Mesenchymal stem cell (in vitro differentiated cells and primary cell): ENCODE measurements at regions not wholly inside any gene's neighbourhood (a gene's known extent, or its start where the extent isn't known, plus 50 kb on each side); places are given as distances from the start of the nearest gene placed in this dataset.

Source experiments
- DNase-seq: peaks from one replicate; pipeline ENCODE4 v3.0.0-alpha.2; 2013
- H2AFZ ChIP-seq: one replicate; pipeline ENCODE4 v1.6.1; 2013; ENCODE audit warnings: low read depth, mild to moderate bottlenecking, control low read depth, inconsistent platforms, low read length, moderate library complexity
- H2AK5ac ChIP-seq: 2 replicates; pipeline ENCODE4 v1.6.1; 2013; ENCODE audit warnings: low read length, moderate library complexity, mild to moderate bottlenecking, inconsistent platforms; ENCODE audit not compliant: severe bottlenecking
- H2BK120ac ChIP-seq: one replicate; pipeline ENCODE4 v1.6.1; 2013; ENCODE audit warnings: low read depth, mild to moderate bottlenecking, inconsistent platforms, low read length, moderate library complexity
- H2BK12ac ChIP-seq, 2 experiments: one replicate each; pipeline ENCODE4 v1.6.1; 2013; ENCODE audit warnings: inconsistent platforms in 2 of 2, low read length in 2 of 2, mild to moderate bottlenecking in 2 of 2, moderate library complexity in 2 of 2, control low read depth in 1 of 2
- H2BK15ac ChIP-seq: one replicate; pipeline ENCODE4 v1.6.1; 2013; ENCODE audit warnings: mild to moderate bottlenecking, low read depth, inconsistent platforms; ENCODE audit not compliant: poor library complexity, severe bottlenecking
- H2BK5ac ChIP-seq: 2 replicates; pipeline ENCODE4 v1.6.1; 2013; ENCODE audit warnings: low read depth, mild to moderate bottlenecking, low read length, control low read depth, inconsistent platforms; ENCODE audit not compliant: poor library complexity, severe bottlenecking
- H3K14ac ChIP-seq, 2 experiments: one replicate each; pipeline ENCODE4 v1.6.1; 2013; ENCODE audit warnings: inconsistent platforms in 2 of 2, low read length in 2 of 2, control low read depth in 1 of 2, mild to moderate bottlenecking in 1 of 2, moderate library complexity in 1 of 2
- H3K18ac ChIP-seq, 2 experiments: one replicate each; pipeline ENCODE4 v1.6.1; 2013; ENCODE audit warnings: inconsistent platforms in 2 of 2, low read length in 2 of 2, control low read depth in 1 of 2, low read depth in 1 of 2, mild to moderate bottlenecking in 1 of 2
- H3K23ac ChIP-seq, 2 experiments: one replicate each; pipeline ENCODE4 v1.6.1; 2013; ENCODE audit warnings: inconsistent platforms in 2 of 2, low read length in 2 of 2, mild to moderate bottlenecking in 2 of 2, moderate library complexity in 2 of 2, control low read depth in 1 of 2
- H3K27ac ChIP-seq: 2 replicates; pipeline ENCODE4 v1.5.1; 2013; ENCODE audit warnings: mild to moderate bottlenecking, moderate library complexity, low read length, control low read depth, inconsistent platforms; ENCODE audit not compliant: poor library complexity, severe bottlenecking
- H3K27me3 ChIP-seq, 2 experiments: 2 replicates each; pipeline versions ENCODE4 v1.6.1 to v1.7.0; 2013; ENCODE audit warnings: low read length in 2 of 2, mild to moderate bottlenecking in 2 of 2, moderate library complexity in 2 of 2, control low read depth in 1 of 2, inconsistent platforms in 1 of 2; ENCODE audit not compliant: control insufficient read depth in 1 of 2, insufficient read depth in 1 of 2
- H3K36me3 ChIP-seq, 2 experiments: 2 replicates each; pipeline versions ENCODE4 v1.6.1 to v1.7.0; 2013; ENCODE audit warnings: low read length in 2 of 2, control low read depth in 1 of 2, inconsistent platforms in 1 of 2, low read depth in 1 of 2, mild to moderate bottlenecking in 1 of 2; ENCODE audit not compliant: insufficient read depth in 2 of 2, control insufficient read depth in 1 of 2
- H3K4ac ChIP-seq, 2 experiments: one replicate each; pipeline ENCODE4 v1.6.1; 2013; ENCODE audit warnings: inconsistent platforms in 2 of 2, low read length in 2 of 2, mild to moderate bottlenecking in 2 of 2, moderate library complexity in 2 of 2, control low read depth in 1 of 2, low read depth in 1 of 2
- H3K4me1 ChIP-seq: 2 replicates; pipeline ENCODE4 v1.6.1; 2013; ENCODE audit warnings: low read depth, low read length, control low read depth; ENCODE audit not compliant: control insufficient read depth, insufficient read depth
- H3K4me2 ChIP-seq: 2 replicates; pipeline ENCODE4 v1.6.1; 2013; ENCODE audit warnings: low read length, mild to moderate bottlenecking, inconsistent platforms; ENCODE audit not compliant: poor library complexity, severe bottlenecking
- H3K4me3 ChIP-seq, 2 experiments: 2 replicates each; pipeline versions ENCODE4 v1.5.1 to v1.7.0; 2013; ENCODE audit warnings: low read length in 2 of 2, mild to moderate bottlenecking in 2 of 2, control low read depth in 1 of 2, low read depth in 1 of 2; ENCODE audit not compliant: insufficient read depth in 1 of 2
- H3K79me1 ChIP-seq: replicated peaks from 2 replicates; pipeline ENCODE4 v1.6.1; 2013; ENCODE audit warnings: mild to moderate bottlenecking, control low read depth, low read length, inconsistent platforms; ENCODE audit not compliant: poor library complexity, severe bottlenecking
- H3K9ac ChIP-seq: 2 replicates; pipeline ENCODE4 v1.7.0; 2013; ENCODE audit warnings: mild to moderate bottlenecking, low read length, moderate library complexity
- H3K9me3 ChIP-seq: 2 replicates; pipeline ENCODE4 v1.7.0; 2013; ENCODE audit warnings: mild to moderate bottlenecking, low read length; ENCODE audit not compliant: control insufficient read depth
- H4K8ac ChIP-seq: one replicate; pipeline ENCODE4 v1.6.1; 2013; ENCODE audit warnings: inconsistent platforms, mild to moderate bottlenecking, low read length, moderate library complexity
- H4K91ac ChIP-seq: one replicate; pipeline ENCODE4 v1.6.1; 2013; ENCODE audit warnings: mild to moderate bottlenecking, low read length, inconsistent platforms
- WGBS: methylation state at CpG from one replicate; pipeline ENCODE4 v1.1.7; 2013; ENCODE audit warnings: mixed read lengths; 5-methylcytosine and 5-hydroxymethylcytosine counted together

GRCh38 chr16:64150193-64150592, 971.7 kb downstream of the CDH11 start:
- DNase-seq, result no peak
- no peak overlapping the region for H2BK12ac ChIP-seq
- no peak overlapping the region for H4K8ac ChIP-seq
- no peak overlapping the region for H3K14ac ChIP-seq
- H3K4me1 ChIP-seq, result peaks cover 4% of the 10 kb centered on the region
- H3K9ac ChIP-seq, result no peak overlapping the region
- no peak overlapping the region for H3K27ac ChIP-seq
- no peak overlapping the region for H3K4me3 ChIP-seq
- peaks cover 3% of the 10 kb centered on the region for H3K9me3 ChIP-seq
- WGBS, result no CpG with 5 or more reads among the region's 3 CpGs
- no peaks in the 10 kb centered on the region for H3K36me3 ChIP-seq
- no peak overlapping the region for H2BK15ac ChIP-seq
- H2BK5ac ChIP-seq, result no peak overlapping the region
- H2BK120ac ChIP-seq, result no peak overlapping the region
- H3K79me1 ChIP-seq, result no peaks in the 10 kb centered on the region
- no peak overlapping the region for H4K91ac ChIP-seq
- no peaks in the 10 kb centered on the region for H3K27me3 ChIP-seq
- H3K4ac ChIP-seq, result no peak overlapping the region
- H3K4me2 ChIP-seq, result no peak overlapping the region
- H2AFZ ChIP-seq, result no peak overlapping the region
- no peak overlapping the region for H2AK5ac ChIP-seq
- H3K23ac ChIP-seq, result no peak overlapping the region
- no peak overlapping the region for H3K18ac ChIP-seq

DNA sequence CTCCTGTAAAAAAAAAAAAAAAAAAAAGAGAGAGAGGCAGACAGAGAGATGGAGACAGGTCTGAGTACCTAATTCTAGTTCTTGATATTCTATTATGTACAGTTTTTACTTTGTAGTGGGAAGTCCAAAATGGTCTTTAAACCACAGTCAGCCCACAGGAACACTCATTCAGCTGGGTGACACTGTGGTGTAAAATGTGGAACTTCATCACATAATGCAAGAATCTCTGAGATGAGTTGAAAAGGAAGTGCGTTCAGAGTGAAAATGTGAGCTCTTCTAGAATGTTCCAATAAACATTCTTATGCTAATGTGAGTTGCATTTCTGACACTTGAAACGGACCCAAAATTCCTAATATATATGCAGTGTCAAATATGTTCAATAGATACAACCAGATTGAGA, 972.1 kb downstream of the CDH11 start:
- no peak overlapping the region for H4K8ac ChIP-seq
- H2BK12ac ChIP-seq, result no peak overlapping the region
- H3K23ac ChIP-seq, result no peak overlapping the region
- H4K91ac ChIP-seq, result no peak overlapping the region
- no peak overlapping the region for H3K4me2 ChIP-seq
- peaks cover 4% of the 10 kb centered on the region for H3K4me1 ChIP-seq
- no peaks in the 10 kb centered on the region for H3K27me3 ChIP-seq
- no peak overlapping the region for H3K4me3 ChIP-seq
- H2AFZ ChIP-seq, result no peak overlapping the region
- H3K36me3 ChIP-seq, result no peaks in the 10 kb centered on the region
- no peak overlapping the region for H3K14ac ChIP-seq
- no peak overlapping the region for H3K18ac ChIP-seq
- DNase-seq, result no peak
- H3K9me3 ChIP-seq, result peaks cover 3% of the 10 kb centered on the region
- no peak overlapping the region for H3K9ac ChIP-seq
- WGBS, result 100% methylated on average over 1 of the region's 2 CpGs
- no peak overlapping the region for H3K27ac ChIP-seq
- no peak overlapping the region for H3K4ac ChIP-seq
- H2BK15ac ChIP-seq, result no peak overlapping the region
- H2BK120ac ChIP-seq, result no peak overlapping the region
- H3K79me1 ChIP-seq, result no peaks in the 10 kb centered on the region
- no peak overlapping the region for H2BK5ac ChIP-seq
- no peak overlapping the region for H2AK5ac ChIP-seq

- Histone ChIP-seq H3K4ac (no peak overlapping the region), H3K14ac (no peak overlapping the region), H3K27ac (no peak overlapping the region), H3K4me3 (no peak overlapping the region), H3K27me3 (no peaks in the 10 kb centered on the region), H3K79me1 (no peaks in the 10 kb centered on the region), H3K9me3 (peaks cover 3% of the 10 kb centered on the region), H2BK120ac (no peak overlapping the region), H3K9ac (no peak overlapping the region), H4K91ac (no peak overlapping the region), H2BK5ac (no peak overlapping the region), H3K4me2 (no peak overlapping the region), H2AK5ac (no peak overlapping the region), H3K18ac (no peak overlapping the region), H2BK15ac (no peak overlapping the region), H3K4me1 (peaks cover 2% of the 10 kb centered on the region), H2AFZ (no peak overlapping the region), H4K8ac (no peak overlapping the region), H3K23ac (no peak overlapping the region), H2BK12ac (no peak overlapping the region), H3K36me3 (no peaks in the 10 kb centered on the region)
- WGBS, result no CpG with 5 or more reads among the region's 1 CpG
- no peak for DNase-seq
Observed at GRCh38 chr16:64148356-64148755, 973.5 kb downstream of the CDH11 start.

DNA sequence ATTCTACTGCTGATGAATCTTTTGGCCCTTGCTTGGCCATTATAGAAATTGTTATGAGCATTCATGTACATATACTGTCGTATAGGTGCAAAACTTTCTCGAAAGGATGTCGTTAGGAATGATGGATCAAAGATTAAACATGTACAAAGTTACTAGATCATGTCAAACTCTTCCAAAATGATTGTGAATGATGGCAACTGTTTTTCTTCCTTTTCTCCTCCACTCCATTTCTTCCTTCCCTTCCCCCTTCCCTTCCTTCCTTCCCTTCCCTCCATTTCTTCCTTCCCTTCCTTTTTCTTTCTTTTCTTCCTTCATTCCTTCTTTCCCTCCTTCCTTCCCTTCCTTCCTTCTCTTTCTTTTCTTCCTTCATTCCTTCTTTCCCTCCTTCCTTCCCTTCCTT, 973.9 kb downstream of the CDH11 start:
- no peak overlapping the region for H2BK5ac ChIP-seq
- no peaks in the 10 kb centered on the region for H3K79me1 ChIP-seq
- H2BK15ac ChIP-seq, result no peak overlapping the region
- H4K8ac ChIP-seq, result no peak overlapping the region
- DNase-seq, result no peak
- no peak overlapping the region for H3K18ac ChIP-seq
- no peak overlapping the region for H2AK5ac ChIP-seq
- H3K14ac ChIP-seq, result no peak overlapping the region
- no peak overlapping the region for H3K27ac ChIP-seq
- no peak overlapping the region for H3K4ac ChIP-seq
- no peak overlapping the region for H2BK12ac ChIP-seq
- H3K36me3 ChIP-seq, result no peaks in the 10 kb centered on the region
- no peak overlapping the region for H3K9ac ChIP-seq
- no peak overlapping the region for H2BK120ac ChIP-seq
- WGBS, result 100% methylated on average over 3 of the region's 3 CpGs
- H4K91ac ChIP-seq, result no peak overlapping the region
- no peak overlapping the region for H3K23ac ChIP-seq
- H3K4me3 ChIP-seq, result no peak overlapping the region
- H3K4me2 ChIP-seq, result no peak overlapping the region
- H3K9me3 ChIP-seq, result peaks cover 3% of the 10 kb centered on the region
- H3K4me1 ChIP-seq, result peaks cover 2% of the 10 kb centered on the region
- H2AFZ ChIP-seq, result no peak overlapping the region
- H3K27me3 ChIP-seq, result no peaks in the 10 kb centered on the region
